ENCODE measurements at regions not wholly inside any gene's neighbourhood (a gene's known extent, or its start where the extent isn't known, plus 50 kb on each side); places are given as distances from the start of the nearest gene placed in this dataset.

- DNase-seq: no peak
- peak overlapping the region; percentile 89 for H3K4me3 ChIP-seq
- TF ChIP-seq CTCF (IDR thresholded peaks at IDR 0.05): peak; percentile 53
- no peak for ATAC-seq
- intact Hi-C loops (cut with DNase I): no loop called here
- no peak overlapping the region for H3K27ac ChIP-seq
- H3K27me3 ChIP-seq: no peaks in the 10 kb centered on the region
- H3K9me3 ChIP-seq: no peaks in the 10 kb centered on the region
- H3K36me3 ChIP-seq: no peaks in the 10 kb centered on the region
- peaks cover 26% of the 10 kb centered on the region for H3K4me1 ChIP-seq
Measured at GRCh38 chr14:71322655-71323250, 415.5 kb downstream of the PCNX1 start.

GRCh38 chr14:71324767-71325272 is 417.6 kb downstream of the PCNX1 start:
- Histone ChIP-seq H3K36me3 (no peaks in the 10 kb centered on the region), H3K9me3 (no peaks in the 10 kb centered on the region), H3K4me3 (no peak overlapping the region), H3K27ac (no peak overlapping the region), H3K27me3 (no peaks in the 10 kb centered on the region), H3K4me1 (peaks cover 26% of the 10 kb centered on the region)
- TF ChIP-seq CTCF (IDR thresholded peaks at IDR 0.05): no peak
- ATAC-seq (no peak), DNase-seq (no peak)
- intact Hi-C loops (cut with DNase I): no loop called here

GRCh38 chr14:71327691-71328090 is 420.4 kb downstream of the PCNX1 start:
- peaks cover 18% of the 10 kb centered on the region for H3K4me1 ChIP-seq
- ATAC-seq: no peak
- no peak overlapping the region for H3K27ac ChIP-seq
- no peak for DNase-seq
- no peak overlapping the region for H3K4me3 ChIP-seq
- H3K9me3 ChIP-seq: no peaks in the 10 kb centered on the region
- TF ChIP-seq CTCF (IDR thresholded peaks at IDR 0.05): no peak
- H3K27me3 ChIP-seq: no peaks in the 10 kb centered on the region
- intact Hi-C loops (cut with DNase I): no loop called here
- H3K36me3 ChIP-seq: no peaks in the 10 kb centered on the region

GRCh38 chr14:71328183-71328582 is 420.9 kb downstream of the PCNX1 start:
- Histone ChIP-seq H3K4me1 (peaks cover 16% of the 10 kb centered on the region), H3K4me3 (no peak overlapping the region), H3K27ac (no peak overlapping the region), H3K9me3 (no peaks in the 10 kb centered on the region), H3K36me3 (no peaks in the 10 kb centered on the region), H3K27me3 (no peaks in the 10 kb centered on the region)
- DNase-seq: no peak
- intact Hi-C loops (cut with DNase I): no loop called here
- no peak for ATAC-seq
- no peak for TF ChIP-seq CTCF (IDR thresholded peaks at IDR 0.05)

GRCh38 chr14:71328954-71329353 is 421.7 kb downstream of the PCNX1 start:
- H3K4me3 ChIP-seq: no peak overlapping the region
- no peak for TF ChIP-seq CTCF (IDR thresholded peaks at IDR 0.05)
- H3K36me3 ChIP-seq: no peaks in the 10 kb centered on the region
- H3K9me3 ChIP-seq: no peaks in the 10 kb centered on the region
- H3K27me3 ChIP-seq: no peaks in the 10 kb centered on the region
- ATAC-seq (no peak), DNase-seq (no peak)
- no peak overlapping the region for H3K27ac ChIP-seq
- intact Hi-C loops (cut with DNase I): no loop called here
- peaks cover 16% of the 10 kb centered on the region for H3K4me1 ChIP-seq

GRCh38 chr14:71331403-71331802 is 424.1 kb downstream of the PCNX1 start:
- DNase-seq: no peak
- ATAC-seq: no peak
- H3K27ac ChIP-seq: no peak overlapping the region
- no peaks in the 10 kb centered on the region for H3K36me3 ChIP-seq
- intact Hi-C loops (cut with DNase I): no loop called here
- no peaks in the 10 kb centered on the region for H3K9me3 ChIP-seq
- no peak overlapping the region for H3K4me3 ChIP-seq
- H3K4me1 ChIP-seq: peaks cover 3% of the 10 kb centered on the region
- no peaks in the 10 kb centered on the region for H3K27me3 ChIP-seq
- TF ChIP-seq CTCF (IDR thresholded peaks at IDR 0.05): no peak

All from upper lobe of right lung (tissue), 1 donor.